Spleen (tissue), 11 donors: ENCODE measurements at regions not wholly inside any gene's neighbourhood (a gene's known extent, or its start where the extent isn't known, plus 50 kb on each side); places are given as distances from the start of the nearest gene placed in this dataset.

Source experiments
- DNase-seq: peaks from one replicate; pipeline ENCODE4 v3.0.0-alpha.2; 2020
- H3K27ac ChIP-seq, 8 donors: fragments of 200-600 bp; sonication (generic) in 7 of 8; 1 replicate in 4 of 8; 2 replicates in 4 of 8; pipeline versions ENCODE4 v1.5.0 to v1.8.0; 2016 to 2021; ENCODE audit warnings: inconsistent platforms in 4 of 8, mild to moderate bottlenecking in 4 of 8, moderate library complexity in 1 of 8
- H3K27me3 ChIP-seq, 7 donors: fragments of 200-600 bp; sonication (generic) in 6 of 7; replicated peaks in 1 of 7; 1 replicate in 4 of 7; 2 replicates in 3 of 7; pipeline versions ENCODE4 v1.5.0 to v1.8.0; 2016 to 2021; ENCODE audit warnings: inconsistent platforms in 3 of 7, mild to moderate bottlenecking in 1 of 7
- H3K36me3 ChIP-seq, 6 donors: fragments of 200-600 bp; sonication (generic) in 5 of 6; 1 replicate in 4 of 6; 2 replicates in 2 of 6; pipeline versions ENCODE4 v1.5.0 to v1.8.0; 2016 to 2021; ENCODE audit warnings: inconsistent platforms in 2 of 6
- H3K4me1 ChIP-seq, 6 donors: fragments of 200-600 bp; sonication (generic) in 5 of 6; 1 replicate in 3 of 6; 2 replicates in 3 of 6; pipeline versions ENCODE4 v1.5.0 to v1.8.0; 2016 to 2021; ENCODE audit warnings: inconsistent platforms in 3 of 6
- H3K4me3 ChIP-seq, 8 donors: fragments of 200-600 bp; sonication (generic) in 7 of 8; 1 replicate in 4 of 8; 2 replicates in 4 of 8; pipeline versions ENCODE4 v1.5.0 to v1.8.0; 2016 to 2021; ENCODE audit warnings: inconsistent platforms in 4 of 8, mild to moderate bottlenecking in 4 of 8, moderate library complexity in 2 of 8
- H3K9me3 ChIP-seq, 8 donors: fragments of 200-600 bp; sonication (generic) in 7 of 8; 1 replicate in 4 of 8; 2 replicates in 4 of 8; pipeline versions ENCODE4 v1.5.0 to v1.8.0; 2016 to 2021; ENCODE audit warnings: inconsistent platforms in 4 of 8
- CTCF ChIP-seq, 11 experiments: fragments of 200-600 bp in 7 of 11; fragments of 450-650 bp in 4 of 11; sonication (generic) in 4 of 11; IDR thresholded peaks in 8 of 11; conservative IDR thresholded peaks in 3 of 11; 1 replicate in 7 of 11; 2 replicates in 4 of 11; pipeline versions ENCODE4 v1.4.0 to v1.8.0; 2016 to 2021; ENCODE audit warnings: antibody characterized with exemption in 11 of 11, inconsistent platforms in 4 of 11, mild to moderate bottlenecking in 1 of 11
- POLR2A ChIP-seq, 3 donors: fragments of 450-650 bp; IDR thresholded peaks; one replicate each; pipeline ENCODE4 v1.5.1; 2017; ENCODE audit warnings: antibody characterized with exemption in 3 of 3, mild to moderate bottlenecking in 1 of 3
- POLR2AphosphoS5 ChIP-seq, 3 donors: sonication (generic); formaldehyde crosslinking; IDR thresholded peaks; one replicate each; pipeline ENCODE4 v1.5.1; 2017; ENCODE audit warnings: antibody characterized with exemption in 3 of 3
- WGBS, 5 donors: extraction: QIAGEN DNeasy Blood & Tissue Kit in 3 of 5; methylation state at CpG; one replicate each; pipeline versions ENCODE4 v1.1.5 to v1.1.7; 2013 to 2018; 5-methylcytosine and 5-hydroxymethylcytosine counted together
- intact Hi-C: fragments of 100-400 bp; cut with DNase I; formaldehyde crosslinking; loops from one replicate; pipeline ENCODE4 v1.15.0; 2023; ENCODE audit warnings: low total_unique reads
- donor health status: healthy with polysubstance abuse.
- donor health status: DM: no; HTN: no; CAD: no; lungs with moderate emphysema.
- donor health status: DM: no; HTN: no; CAD: no.
- donor health status: Bipolar disorder and iron deficiency.
- donor health status: healthy.
- donor health status: DM: no; HTN: no; CAD: no.
- donor health status: DM: yes; HTN: yes; CAD: no.

GRCh38 chr6:168890981-168891365 lies 362.7 kb downstream of the THBS2 start:
- Histone ChIP-seq H3K36me3 (no peaks in the 10 kb centered on the region), H3K27ac (no peak overlapping the region), H3K4me3 (no peak overlapping the region), H3K27me3 (peaks cover 0 to 7% (median 0%) of the 10 kb centered on the region in 7 donors), H3K4me1 (peaks cover 0 to 12% (median 10%) of the 10 kb centered on the region in 6 donors), H3K9me3 (no peaks in the 10 kb centered on the region)
- WGBS, 5 donors: 50 to 69% (median 58%) methylated on average over 3 of the region's 3 CpGs
- intact Hi-C loops: loop anchor here (10.0 kb wide), 1 partner anchor 1634 kb away; no protein-coding TSS in a partner anchor
- no peak for DNase-seq
- TF ChIP-seq CTCF (IDR thresholded peaks at IDR 0.05 in 8 of 11, conservative IDR thresholded peaks at IDR 0.05 in 3 of 11): no peak
- TF ChIP-seq POLR2AphosphoS5 (IDR thresholded peaks at IDR 0.05): no peak
- no peak for TF ChIP-seq POLR2A (IDR thresholded peaks at IDR 0.05)

- TF ChIP-seq CTCF (IDR thresholded peaks at IDR 0.05 in 8 of 11, conservative IDR thresholded peaks at IDR 0.05 in 3 of 11): no peak
- no peak for TF ChIP-seq POLR2A (IDR thresholded peaks at IDR 0.05)
- TF ChIP-seq POLR2AphosphoS5 (IDR thresholded peaks at IDR 0.05): no peak
- Histone ChIP-seq H3K27ac (no peak overlapping the region), H3K27me3 (peaks cover 0 to 7% (median 0%) of the 10 kb centered on the region in 7 donors), H3K36me3 (no peaks in the 10 kb centered on the region), H3K9me3 (no peaks in the 10 kb centered on the region), H3K4me1 (peaks cover 0 to 9% (median 7%) of the 10 kb centered on the region in 6 donors), H3K4me3 (no peak overlapping the region)
- intact Hi-C loops: loop anchor here (10.0 kb wide), 1 partner anchor 1634 kb away; no protein-coding TSS in a partner anchor
- WGBS, 5 donors: 79 to 88% (median 83%) methylated on average over 20 to 26 of the region's 26 CpGs
- DNase-seq: no peak
Observed at GRCh38 chr6:168890306-168890980, 363.2 kb downstream of the THBS2 start.

- Histone ChIP-seq H3K27ac (no peak overlapping the region), H3K27me3 (peaks cover 0 to 16% (median 0%) of the 10 kb centered on the region in 7 donors), H3K9me3 (no peaks in the 10 kb centered on the region), H3K36me3 (no peaks in the 10 kb centered on the region), H3K4me1 (peaks cover 0 to 13% (median 7%) of the 10 kb centered on the region in 6 donors), H3K4me3 (no peak overlapping the region)
- intact Hi-C loops: no loop called here
- WGBS, 5 donors: 90 to 96% (median 93%) methylated on average over 18 of the region's 18 CpGs
- no peak for TF ChIP-seq CTCF (IDR thresholded peaks at IDR 0.05 in 8 of 11, conservative IDR thresholded peaks at IDR 0.05 in 3 of 11)
- no peak for TF ChIP-seq POLR2A (IDR thresholded peaks at IDR 0.05)
- no peak for TF ChIP-seq POLR2AphosphoS5 (IDR thresholded peaks at IDR 0.05)
- DNase-seq: no peak
Observed at GRCh38 chr6:168888786-168889345, 364.8 kb downstream of the THBS2 start.

- Histone ChIP-seq H3K36me3 (no peaks in the 10 kb centered on the region), H3K4me3 (no peak overlapping the region), H3K4me1 (peaks cover 0 to 17% (median 9%) of the 10 kb centered on the region in 6 donors), H3K9me3 (no peaks in the 10 kb centered on the region), H3K27me3 (peaks cover 0 to 20% (median 0%) of the 10 kb centered on the region in 7 donors), H3K27ac (no peak overlapping the region)
- no peak for DNase-seq
- intact Hi-C loops: no loop called here
- no peak for TF ChIP-seq POLR2AphosphoS5 (IDR thresholded peaks at IDR 0.05)
- no peak for TF ChIP-seq CTCF (IDR thresholded peaks at IDR 0.05 in 8 of 11, conservative IDR thresholded peaks at IDR 0.05 in 3 of 11)
- no peak for TF ChIP-seq POLR2A (IDR thresholded peaks at IDR 0.05)
- WGBS, 5 donors: 87 to 93% (median 89%) methylated on average over 11 of the region's 11 CpGs
Observed at GRCh38 chr6:168888102-168888501, 365.5 kb downstream of the THBS2 start.
